NCI-H128 (cell line): ENCODE measurements at regions not wholly inside any gene's neighbourhood (a gene's known extent, or its start where the extent isn't known, plus 50 kb on each side); places are given as distances from the start of the nearest gene placed in this dataset.

ENCODE experiments used
- DNase-seq: peaks from one replicate; lab custom pipeline; 2025; ENCODE audit not compliant: unreplicated experiment; lab: John Stamatoyannopoulos, UW

GRCh38 chr1:36583980-36584782 lies 101.5 kb upstream of the CSF3R start:
- no peak for DNase-seq

- no peak for DNase-seq
Observed at GRCh38 chr1:36583080-36583479, 100.4 kb upstream of the CSF3R start.

- no peak for DNase-seq
Observed at GRCh38 chr1:36582066-36582755, 99.5 kb upstream of the CSF3R start.

- no peak for DNase-seq
Observed at GRCh38 chr1:36580524-36580923, 97.8 kb upstream of the CSF3R start.

GRCh38 chr1:36579039-36579438 lies 96.3 kb upstream of the CSF3R start:
- no peak for DNase-seq

- DNase-seq = no peak
Observed at GRCh38 chr1:36576551-36577110, 93.9 kb upstream of the CSF3R start.

GRCh38 chr1:36576118-36576517 lies 93.4 kb upstream of the CSF3R start:
- DNase-seq = no peak

GRCh38 chr1:36573445-36573844 lies 90.7 kb upstream of the CSF3R start:
- no peak for DNase-seq

- DNase-seq = no peak
Observed at GRCh38 chr1:36572906-36573305, 90.2 kb upstream of the CSF3R start.

GRCh38 chr1:36572142-36572715 lies 89.5 kb upstream of the CSF3R start:
- DNase-seq = no peak

- DNase-seq = no peak
Observed at GRCh38 chr1:36571106-36571505, 88.4 kb upstream of the CSF3R start.

GRCh38 chr1:36570478-36571060 lies 87.9 kb upstream of the CSF3R start:
- no peak for DNase-seq

- no peak for DNase-seq
Observed at GRCh38 chr1:36570006-36570405, 87.3 kb upstream of the CSF3R start.

- DNase-seq = no peak
Observed at GRCh38 chr1:36567601-36568341, 85.1 kb upstream of the CSF3R start.

- no peak for DNase-seq
Observed at GRCh38 chr1:36565576-36566501, 83.1 kb upstream of the CSF3R start.

GRCh38 chr1:36562181-36562685 lies 79.5 kb upstream of the CSF3R start:
- no peak for DNase-seq

GRCh38 chr1:36561361-36561724 lies 78.6 kb upstream of the CSF3R start:
- DNase-seq = no peak

- no peak for DNase-seq
Observed at GRCh38 chr1:36560621-36561360, 78.1 kb upstream of the CSF3R start.

GRCh38 chr1:36560177-36560576 lies 77.5 kb upstream of the CSF3R start:
- no peak for DNase-seq
